NCI-H2107 treated with DMSO at 0.1 percent for 48 hours (cell line): ENCODE measurements at regions not wholly inside any gene's neighbourhood (a gene's known extent, or its start where the extent isn't known, plus 50 kb on each side); places are given as distances from the start of the nearest gene placed in this dataset.
"Not testable (repeated sequence)": the region's sequence is repeated elsewhere in the genome, so short reads cannot be mapped to it uniquely, and the experiment has no call there.

Experiments
- DNase-seq: peaks from one replicate; lab custom pipeline; 2025; ENCODE audit not compliant: unreplicated experiment; lab: John Stamatoyannopoulos, UW

DNA sequence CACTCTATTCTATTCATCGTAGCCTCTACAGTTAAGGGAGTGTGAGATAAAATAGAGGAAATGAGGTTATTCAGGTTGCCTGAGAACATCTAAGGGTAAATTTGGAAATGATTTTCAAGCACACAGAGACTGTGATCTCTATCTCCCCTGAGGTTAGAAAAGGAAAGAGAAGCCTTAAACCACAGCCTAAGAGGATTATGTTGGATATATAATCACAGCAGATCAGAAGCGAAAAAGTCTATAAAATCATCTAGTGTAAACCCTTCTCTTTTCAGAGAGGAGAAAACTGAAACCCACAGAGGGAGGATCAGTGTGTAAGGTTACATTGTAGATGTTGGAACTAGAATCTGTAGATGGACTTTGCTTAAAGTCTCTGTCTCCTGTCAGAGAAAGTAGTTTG lies 90.6 kb upstream of the SEMA3E start:
- peak; percentile 78 for DNase-seq

DNA sequence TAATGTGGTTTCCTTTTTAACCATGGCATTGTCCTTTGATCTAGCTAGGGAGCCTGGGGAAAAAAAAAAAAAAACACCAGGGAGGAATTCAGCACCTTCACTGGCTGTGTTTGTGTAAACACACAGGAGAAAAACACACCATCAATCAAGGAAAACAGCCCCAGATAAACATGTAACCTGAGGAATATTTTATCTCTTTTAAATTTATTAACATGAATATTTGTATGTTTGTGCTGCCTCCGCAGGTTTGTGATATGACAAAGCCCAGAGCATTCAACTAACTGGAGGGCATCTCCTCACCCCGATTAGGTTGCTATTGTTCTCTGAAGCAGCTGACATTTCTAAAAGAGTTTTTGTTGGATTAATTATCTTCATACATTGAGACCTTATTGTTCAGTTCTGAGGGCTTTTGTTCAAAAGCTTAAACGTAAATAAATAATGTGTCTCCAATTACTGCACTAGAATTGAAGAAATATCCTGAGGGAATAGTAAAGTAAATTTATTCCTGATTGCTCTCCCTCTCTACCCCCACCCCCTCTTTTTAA lies 89.4 kb upstream of the SEMA3E start:
- DNase-seq, result peak; percentile 82

DNA sequence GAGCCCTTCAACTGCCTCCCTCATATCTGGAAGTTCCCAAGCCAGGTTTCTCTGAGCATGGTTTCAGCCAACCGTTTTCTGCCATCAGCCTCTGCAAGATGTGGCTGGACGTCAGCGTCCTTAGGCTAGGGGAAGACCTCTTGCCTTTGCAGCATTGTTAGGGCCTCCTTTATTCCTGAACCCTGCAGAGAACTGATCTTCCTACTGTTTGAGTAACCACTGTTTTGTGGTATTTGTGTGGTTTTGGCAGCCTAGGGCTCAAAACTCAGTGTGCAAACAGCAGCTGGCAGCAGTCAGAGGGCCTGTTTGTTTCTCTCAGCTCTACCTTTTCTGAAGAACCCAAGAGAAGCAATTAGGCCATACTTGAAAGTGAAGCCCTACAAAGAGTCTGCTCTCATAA lies 83.4 kb upstream of the SEMA3E start:
- DNase-seq, result peak; percentile 94

DNA sequence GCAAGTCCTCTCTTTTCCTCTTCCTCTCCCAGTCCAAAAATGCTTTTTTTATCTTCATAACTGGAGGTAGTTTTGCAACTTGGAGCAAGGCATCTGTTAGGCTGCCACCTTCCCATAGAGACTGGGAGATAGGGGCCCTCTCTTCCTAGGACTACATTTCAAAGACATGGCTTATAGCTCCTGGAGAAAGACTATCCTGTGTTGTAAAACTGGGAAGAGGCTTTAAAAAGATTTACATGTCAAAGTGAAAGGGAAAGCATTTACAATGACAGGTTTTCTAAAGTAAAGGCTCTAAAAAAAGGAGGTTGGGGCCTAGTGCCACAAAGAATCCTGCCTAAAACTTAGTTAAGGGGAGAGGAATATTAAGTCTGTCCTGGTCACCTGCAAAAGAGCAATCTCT lies 82.2 kb upstream of the SEMA3E start:
- no peak for DNase-seq

DNA sequence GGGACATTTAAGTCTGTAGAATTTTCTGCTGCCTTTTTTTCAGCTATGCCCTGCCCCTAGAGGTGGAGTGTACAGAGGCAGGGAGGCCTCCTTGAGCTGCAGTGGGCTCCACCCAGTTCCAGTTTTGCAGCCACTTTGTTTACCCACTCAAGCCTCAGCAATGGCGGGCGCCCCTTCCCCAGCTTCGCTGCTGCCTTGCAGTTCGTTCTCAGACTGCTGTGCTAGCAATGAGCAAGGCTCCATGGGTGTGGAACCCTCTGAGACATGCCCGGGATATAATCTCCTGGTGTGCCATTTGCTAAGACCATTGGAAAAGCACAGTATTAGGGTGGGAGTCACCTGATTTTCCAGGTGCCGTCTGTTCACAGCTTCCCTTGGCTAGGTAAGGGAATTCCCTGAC lies 68.0 kb upstream of the SEMA3E start:
- not testable (repeated sequence) for DNase-seq

DNA sequence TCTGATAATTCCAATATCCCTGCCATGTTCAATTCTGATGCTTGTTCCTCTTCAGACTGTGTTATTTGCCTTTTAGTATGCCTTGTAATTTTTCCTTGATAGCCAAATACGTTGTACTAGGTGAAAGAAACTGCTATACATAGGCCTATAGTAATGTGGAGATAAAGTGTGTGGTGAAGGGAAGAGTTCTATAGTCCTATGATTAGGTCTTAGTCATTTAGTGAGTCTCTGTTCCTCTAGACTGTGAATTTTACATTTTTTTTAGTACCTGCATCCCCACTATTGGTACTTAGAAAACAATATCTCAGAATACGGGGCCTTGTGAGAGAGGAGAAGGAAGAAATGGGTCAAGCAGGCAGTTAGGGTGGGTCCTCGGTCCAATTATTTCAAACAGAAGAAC lies 59.6 kb upstream of the SEMA3E start:
- DNase-seq, result no peak

DNA sequence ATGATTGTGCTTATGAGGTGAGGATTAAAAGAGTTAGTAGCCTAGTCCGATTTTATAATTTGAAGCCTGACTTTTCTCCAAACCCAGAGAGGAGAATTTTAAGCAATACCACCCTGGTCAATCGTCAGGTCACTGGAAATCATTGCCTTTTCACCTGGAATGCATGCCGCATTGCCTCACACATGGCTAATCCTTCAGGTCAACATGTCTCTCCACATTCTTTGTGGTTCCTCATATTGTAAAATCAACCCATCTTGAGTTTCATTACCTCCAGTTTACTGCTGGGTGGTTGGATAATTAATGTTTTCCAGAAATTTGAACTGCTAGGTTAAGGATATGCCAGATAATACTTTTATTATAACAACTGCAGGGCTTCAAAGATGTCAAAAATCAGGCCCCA lies 55.6 kb upstream of the SEMA3E start:
- DNase-seq, result no peak

GRCh38 chr7:83702446-83702845 lies 53.5 kb upstream of the SEMA3E start:
- no peak for DNase-seq

GRCh38 chr7:83701736-83702135 lies 52.8 kb upstream of the SEMA3E start:
- DNase-seq, result no peak
